ENCODE measurements at regions not wholly inside any gene's neighbourhood (a gene's known extent, or its start where the extent isn't known, plus 50 kb on each side); places are given as distances from the start of the nearest gene placed in this dataset.

DNA sequence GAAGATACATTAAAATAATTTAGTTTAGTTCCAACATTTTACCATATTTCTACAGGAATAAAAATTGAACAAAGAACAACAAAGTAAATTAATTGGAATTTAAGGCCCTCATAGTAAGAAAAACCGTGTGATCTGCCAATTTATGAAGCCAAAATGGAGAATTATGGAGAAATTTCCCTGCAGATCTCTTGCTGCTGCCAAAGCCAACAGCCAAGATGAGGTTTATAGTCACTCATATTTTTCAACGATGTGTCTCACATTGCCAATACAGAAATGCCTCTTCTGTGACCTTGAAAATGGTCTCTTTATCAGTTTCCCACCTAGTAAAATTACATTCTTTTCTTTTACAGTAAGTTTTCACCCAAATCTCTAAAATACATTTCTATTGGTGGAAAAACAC is 317.2 kb upstream of the FIGN start:
- TF ChIP-seq, protein P1, sequence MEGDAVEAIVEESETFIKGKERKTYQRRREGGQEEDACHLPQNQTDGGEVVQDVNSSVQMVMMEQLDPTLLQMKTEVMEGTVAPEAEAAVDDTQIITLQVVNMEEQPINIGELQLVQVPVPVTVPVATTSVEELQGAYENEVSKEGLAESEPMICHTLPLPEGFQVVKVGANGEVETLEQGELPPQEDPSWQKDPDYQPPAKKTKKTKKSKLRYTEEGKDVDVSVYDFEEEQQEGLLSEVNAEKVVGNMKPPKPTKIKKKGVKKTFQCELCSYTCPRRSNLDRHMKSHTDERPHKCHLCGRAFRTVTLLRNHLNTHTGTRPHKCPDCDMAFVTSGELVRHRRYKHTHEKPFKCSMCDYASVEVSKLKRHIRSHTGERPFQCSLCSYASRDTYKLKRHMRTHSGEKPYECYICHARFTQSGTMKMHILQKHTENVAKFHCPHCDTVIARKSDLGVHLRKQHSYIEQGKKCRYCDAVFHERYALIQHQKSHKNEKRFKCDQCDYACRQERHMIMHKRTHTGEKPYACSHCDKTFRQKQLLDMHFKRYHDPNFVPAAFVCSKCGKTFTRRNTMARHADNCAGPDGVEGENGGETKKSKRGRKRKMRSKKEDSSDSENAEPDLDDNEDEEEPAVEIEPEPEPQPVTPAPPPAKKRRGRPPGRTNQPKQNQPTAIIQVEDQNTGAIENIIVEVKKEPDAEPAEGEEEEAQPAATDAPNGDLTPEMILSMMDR (IDR thresholded peaks at IDR 0.05; ENCODE audit: extremely low read depth, missing control alignments), result no peak
- DNase-seq (ENCODE audit: low spot score), result no peak

DNA sequence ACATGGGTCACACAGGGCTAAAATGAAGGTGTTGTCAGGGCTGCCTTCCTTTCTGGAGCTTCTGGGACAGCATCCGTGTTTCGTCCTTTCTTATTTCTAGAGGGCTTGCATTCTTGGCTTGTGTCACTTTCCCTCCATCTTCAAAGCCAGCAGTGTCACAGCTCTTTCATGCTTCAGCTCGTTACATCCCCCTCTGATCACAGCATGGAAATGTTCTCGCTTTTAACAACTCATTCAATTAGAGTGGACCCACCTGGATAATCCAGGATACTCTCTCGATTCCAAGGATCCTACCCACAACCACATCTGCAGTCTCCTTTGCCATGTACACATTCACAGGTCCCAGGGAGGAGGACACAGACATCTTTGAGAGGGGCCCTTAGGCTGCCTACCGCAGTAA is 316.2 kb upstream of the FIGN start:
- DNase-seq (ENCODE audit: low spot score), result no peak
- TF ChIP-seq, protein P1 (IDR thresholded peaks at IDR 0.05; ENCODE audit: extremely low read depth, missing control alignments), result no peak

DNA sequence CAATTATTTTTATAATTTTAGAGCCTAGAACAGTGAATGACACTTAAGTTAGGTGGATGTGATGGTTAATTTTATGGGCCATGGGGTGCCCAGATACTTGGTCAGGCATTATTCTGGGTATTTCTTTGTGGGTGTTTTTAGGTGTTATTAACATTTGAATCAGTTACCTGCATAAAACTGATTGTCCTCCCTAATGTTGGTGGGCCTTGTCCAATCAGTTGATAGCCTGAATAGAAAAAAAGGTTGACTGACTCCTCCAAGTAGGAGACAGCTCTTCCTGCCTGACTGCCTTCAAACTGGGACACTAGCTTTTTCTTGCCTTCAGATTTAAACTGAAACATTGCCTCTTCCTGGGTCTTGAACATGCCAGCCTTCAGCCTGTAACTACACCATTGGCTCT is 312.9 kb upstream of the FIGN start:
- no peak for DNase-seq (ENCODE audit: low spot score)
- TF ChIP-seq, protein P1 (IDR thresholded peaks at IDR 0.05; ENCODE audit: extremely low read depth, missing control alignments), result no peak

DNA sequence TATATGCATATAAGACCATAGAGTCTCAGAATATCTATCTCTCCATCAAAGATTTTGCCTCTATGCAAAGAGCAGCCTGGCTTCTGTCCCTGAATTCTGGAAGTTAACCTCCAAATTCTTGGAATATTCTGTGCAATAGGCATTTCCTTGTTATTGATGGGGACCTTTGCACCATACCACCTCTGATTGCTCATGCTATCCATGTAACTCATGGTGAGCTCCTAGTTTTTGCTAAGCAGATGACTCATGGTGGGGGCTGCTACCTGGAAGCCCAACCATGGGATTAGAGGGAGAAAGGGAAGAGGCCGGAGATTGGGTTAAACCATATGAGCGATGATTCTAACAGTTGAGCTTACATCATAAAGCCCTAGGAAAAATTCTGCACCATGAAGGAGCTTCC is 310.2 kb upstream of the FIGN start:
- TF ChIP-seq, protein P1 (IDR thresholded peaks at IDR 0.05; ENCODE audit: extremely low read depth, missing control alignments), result no peak
- no peak for DNase-seq (ENCODE audit: low spot score)

DNA sequence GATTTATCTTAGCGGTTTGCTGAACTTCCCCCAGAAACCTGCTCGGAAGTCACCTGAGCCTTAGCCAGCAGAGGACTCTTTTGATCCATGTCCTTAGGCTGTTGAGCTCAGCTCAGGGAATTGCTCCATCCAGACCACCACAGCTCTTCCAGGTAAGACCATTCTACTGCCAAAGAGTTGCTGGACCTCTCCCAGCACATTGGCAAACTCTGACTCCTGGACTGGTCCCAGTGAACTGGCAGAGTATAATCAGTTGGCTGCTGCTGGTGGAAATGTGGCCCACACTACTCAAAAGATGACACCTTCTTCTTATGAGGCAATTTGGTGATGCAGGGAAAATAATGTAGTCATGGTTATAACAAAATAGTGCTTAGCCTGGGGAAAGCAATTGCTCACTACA is 308.8 kb upstream of the FIGN start:
- DNase-seq (ENCODE audit: low spot score), result no peak
- TF ChIP-seq, protein P1 (IDR thresholded peaks at IDR 0.05; ENCODE audit: extremely low read depth, missing control alignments), result no peak

DNA sequence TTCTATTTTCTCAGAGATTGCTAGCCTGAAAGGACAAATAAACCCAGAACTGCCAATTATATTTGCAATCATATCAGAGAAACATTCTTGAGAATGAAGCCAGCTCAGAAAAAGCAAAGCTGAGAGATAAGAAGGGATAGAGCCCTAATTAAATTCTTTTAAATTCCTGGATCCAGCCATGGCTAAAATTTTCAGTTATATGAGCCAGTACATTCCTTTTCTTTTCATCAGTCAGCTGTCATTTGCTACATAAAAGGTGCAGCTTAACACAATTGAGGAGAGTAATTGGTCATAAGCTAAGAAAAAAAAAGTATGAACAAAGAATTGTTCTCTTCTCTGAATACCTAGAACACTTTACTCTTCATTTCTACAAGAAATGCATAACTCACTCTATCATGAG is 303.5 kb upstream of the FIGN start:
- DNase-seq (ENCODE audit: low spot score), result no peak
- TF ChIP-seq, protein P1 (IDR thresholded peaks at IDR 0.05; ENCODE audit: extremely low read depth, missing control alignments), result no peak

DNA sequence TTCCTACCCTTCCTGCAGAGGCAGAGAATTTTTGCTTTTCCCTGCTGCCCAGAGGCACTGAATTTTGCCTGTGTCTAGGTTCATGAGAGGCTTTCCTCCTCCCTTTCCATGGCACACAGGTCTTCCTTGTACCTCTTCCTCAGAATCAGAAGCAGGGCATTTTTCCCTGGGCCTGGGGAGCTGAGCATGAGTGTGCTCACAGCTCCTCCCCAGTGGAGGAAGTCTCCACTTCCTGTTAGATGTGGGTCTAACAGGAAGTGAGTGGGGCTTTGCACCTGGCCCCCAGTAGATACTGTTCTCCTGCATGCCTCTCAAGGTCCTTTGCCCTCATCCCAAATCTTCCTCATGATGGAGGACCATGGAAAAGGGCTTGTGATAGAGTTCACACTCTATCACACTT is 297.2 kb upstream of the FIGN start:
- DNase-seq (ENCODE audit: low spot score), result no peak
- TF ChIP-seq, protein P1 (IDR thresholded peaks at IDR 0.05; ENCODE audit: extremely low read depth, missing control alignments), result no peak

All from GM20000 (cell line).